SK-N-SH (cell line): ENCODE measurements at regions not wholly inside any gene's neighbourhood (a gene's known extent, or its start where the extent isn't known, plus 50 kb on each side); places are given as distances from the start of the nearest gene placed in this dataset.

Source experiments
- CTCF ChIA-PET: fragments of 300-600, 350-600 bp; formaldehyde crosslinking; extraction: SDS; loops from one replicate; lab custom pipeline; 2021; lab: Yijun Ruan, JAX
- POLR2A ChIA-PET: fragments of 350-600 bp; sonication (Branson Sonifier 250); formaldehyde crosslinking; extraction: SDS; loops from one replicate; lab custom pipeline; 2020; ENCODE audit warnings: antibody characterized with exemption, inconsistent platforms; lab: Yijun Ruan, JAX
- DNase-seq: peaks from one replicate; pipeline ENCODE4 v3.0.0; 2012
- H2AFZ ChIP-seq: fragments of 200-600 bp; sonication (generic); 2 replicates; pipeline ENCODE4 v1.8.1; 2016; ENCODE audit warnings: antibody characterized with exemption, mild to moderate bottlenecking, low read depth
- H3F3A ChIP-seq: fragments of 200-600 bp; sonication (generic); replicated peaks from 2 replicates; pipeline ENCODE3; 2016; ENCODE audit warnings: antibody characterized with exemption, mild to moderate bottlenecking; ENCODE audit not compliant: insufficient read depth
- H3K27ac ChIP-seq, 2 experiments: fragments of 200-500 bp in 1 of 2; fragments of 200-600 bp in 1 of 2; sonication (Bioruptor generic) in 1 of 2; sonication (generic), shearing (Covaris generic) in 1 of 2; 2 replicates each; pipeline versions ENCODE4 v1.5.1 to v1.6.1; 2014 to 2016; ENCODE audit warnings: low read depth in 2 of 2, inconsistent platforms in 1 of 2, low read length in 1 of 2, mild to moderate bottlenecking in 1 of 2, mixed read lengths in 1 of 2
- H3K27me3 ChIP-seq: fragments of 200-600 bp; sonication (generic), shearing (Covaris generic); 2 replicates; pipeline ENCODE4 v1.6.1; 2016; ENCODE audit warnings: mixed run types; ENCODE audit not compliant: insufficient read depth
- H3K36me3 ChIP-seq, 2 experiments: fragments of 200-500 bp in 1 of 2; fragments of 200-600 bp in 1 of 2; sonication (Bioruptor generic) in 1 of 2; sonication (generic) in 1 of 2; replicated peaks in 1 of 2; 2 replicates each; pipeline versions ENCODE3 to v1.5.1; 2014 to 2016; ENCODE audit warnings: low read length in 1 of 2, mild to moderate bottlenecking in 1 of 2; ENCODE audit not compliant: insufficient read depth in 2 of 2, control insufficient read depth in 1 of 2
- H3K4me1 ChIP-seq, 2 experiments: fragments of 200-500 bp in 1 of 2; fragments of 200-600 bp in 1 of 2; sonication (Bioruptor generic) in 1 of 2; sonication (generic), shearing (Covaris generic) in 1 of 2; 2 replicates each; pipeline versions ENCODE4 v1.5.1 to v1.6.1; 2014 to 2016; ENCODE audit warnings: low read depth in 1 of 2, low read length in 1 of 2, mixed run types in 1 of 2; ENCODE audit not compliant: insufficient read depth in 2 of 2, control insufficient read depth in 1 of 2
- H3K4me2 ChIP-seq: fragments of 200-600 bp; sonication (generic), shearing (Covaris generic); 2 replicates; pipeline ENCODE4 v1.6.1; 2017; ENCODE audit warnings: mixed run types
- H3K4me3 ChIP-seq, 2 experiments: fragments of 200-500 bp in 1 of 2; fragments of 200-600 bp in 1 of 2; sonication (Bioruptor generic) in 1 of 2; sonication (generic), shearing (Covaris generic) in 1 of 2; 2 replicates each; pipeline versions ENCODE4 v1.5.1 to v1.8.1; 2014 to 2016; ENCODE audit warnings: low read depth in 2 of 2, inconsistent platforms in 1 of 2, low read length in 1 of 2, mild to moderate bottlenecking in 1 of 2, mixed read lengths in 1 of 2, moderate library complexity in 1 of 2
- H3K79me2 ChIP-seq: fragments of 200-600 bp; sonication (generic); 2 replicates; pipeline ENCODE4 v1.8.1; 2017; ENCODE audit warnings: mild to moderate bottlenecking; ENCODE audit not compliant: insufficient read depth
- H3K9ac ChIP-seq: fragments of 200-600 bp; sonication (generic); 2 replicates; pipeline ENCODE4 v1.6.1; 2017; ENCODE audit warnings: mixed run types
- H3K9me2 ChIP-seq: fragments of 200-600 bp; sonication (generic); 2 replicates; pipeline ENCODE4 v1.6.1; 2017; ENCODE audit warnings: mixed run types
- H3K9me3 ChIP-seq: fragments of 200-600 bp; sonication (generic); 2 replicates; pipeline ENCODE4 v1.6.1; 2017; ENCODE audit warnings: mixed run types, mild to moderate bottlenecking, moderate library complexity
- H4K20me1 ChIP-seq: fragments of 200-600 bp; sonication (generic); 2 replicates; pipeline ENCODE4 v1.6.1; 2017; ENCODE audit warnings: mild to moderate bottlenecking, mixed run types; ENCODE audit not compliant: insufficient read depth
- CTCF ChIP-seq: fragments of 200-600 bp; sonication (generic); IDR thresholded peaks from 2 replicates; pipeline ENCODE4 v1.6.1; 2017; ENCODE audit warnings: antibody characterized with exemption, mild to moderate bottlenecking, moderate library complexity
- ELF1 ChIP-seq: IDR thresholded peaks from 2 replicates; pipeline ENCODE4 v1.4.0; 2012
- EP300 ChIP-seq, 2 experiments: IDR thresholded peaks; 2 replicates each; pipeline versions ENCODE4 v1.4.0 to v1.6.1; 2012; ENCODE audit warnings: borderline replicate concordance in 1 of 2, low read depth in 1 of 2, low read length in 1 of 2
- EZH2phosphoT487 ChIP-seq: fragments of 200-600 bp; sonication (generic); IDR thresholded peaks from 2 replicates; pipeline ENCODE4 v1.6.1; 2017; ENCODE audit warnings: low read depth, mixed run types, mild to moderate bottlenecking, antibody characterized with exemption, moderate library complexity, borderline replicate concordance
- GABPA ChIP-seq: IDR thresholded peaks from 2 replicates; pipeline ENCODE4 v1.4.0; 2012; ENCODE audit warnings: low read depth, mild to moderate bottlenecking
- JUND ChIP-seq: IDR thresholded peaks from 2 replicates; pipeline ENCODE4 v1.4.0; 2012
- MAX ChIP-seq: IDR thresholded peaks from 2 replicates; pipeline ENCODE4 v1.4.0; 2012; ENCODE audit warnings: low read depth
- NFIC ChIP-seq: IDR thresholded peaks from 2 replicates; pipeline ENCODE4 v1.4.0; 2012; ENCODE audit warnings: borderline replicate concordance
- PBX3 ChIP-seq: IDR thresholded peaks from 2 replicates; pipeline ENCODE4; 2012
- RAD21 ChIP-seq: IDR thresholded peaks from 2 replicates; pipeline ENCODE4 v1.6.1; 2012; ENCODE audit warnings: mild to moderate bottlenecking, low read length
- RXRA ChIP-seq: IDR thresholded peaks from 2 replicates; pipeline ENCODE4 v1.4.0; 2012; ENCODE audit warnings: low read depth, mild to moderate bottlenecking, borderline replicate concordance
- SIN3A ChIP-seq: IDR thresholded peaks from 2 replicates; pipeline ENCODE4 v1.6.1; 2012; ENCODE audit warnings: low read depth, mild to moderate bottlenecking, low read length, moderate library complexity, borderline replicate concordance
- SMC3 ChIP-seq: IDR thresholded peaks from 2 replicates; pipeline ENCODE4 v1.6.1; 2012; ENCODE audit warnings: low read depth, low read length, improper control_type of control experiment
- TAF1 ChIP-seq: IDR thresholded peaks from 2 replicates; pipeline ENCODE4 v1.6.1; 2012; ENCODE audit warnings: low read depth, mild to moderate bottlenecking, low read length, moderate library complexity, borderline replicate concordance
- TEAD4 ChIP-seq: IDR thresholded peaks from 2 replicates; pipeline ENCODE4 v1.4.0; 2012; ENCODE audit warnings: mild to moderate bottlenecking, borderline replicate concordance; ENCODE audit not compliant: insufficient read depth
- USF1 ChIP-seq: IDR thresholded peaks from 2 replicates; pipeline ENCODE4 v1.4.0; 2012; ENCODE audit warnings: low read depth, borderline replicate concordance
- USF2 ChIP-seq: fragments of 150-350 bp; IDR thresholded peaks from 2 replicates; pipeline ENCODE4 v1.6.1; 2017; ENCODE audit warnings: antibody characterized with exemption, low read length, low read depth, borderline replicate concordance
- WGBS: methylation state at CpG from one replicate; pipeline ENCODE4 v1.1.6; 2017; ENCODE audit warnings: low lambda C conversion rate; 5-methylcytosine and 5-hydroxymethylcytosine counted together

- H3K9ac ChIP-seq: no peak overlapping the region
- H3F3A ChIP-seq: no peaks in the 10 kb centered on the region
- DNase-seq: no peak
- H3K4me2 ChIP-seq: no peak overlapping the region
- H3K9me2 ChIP-seq: no peaks in the 10 kb centered on the region
- H3K4me1 ChIP-seq: peaks cover 0 to 3% of the 10 kb centered on the region in 2 experiments; a peak in 1 of 4 replicates
- no peak overlapping the region for H3K4me3 ChIP-seq
- H2AFZ ChIP-seq: no peak overlapping the region
- no peaks in the 10 kb centered on the region for H4K20me1 ChIP-seq
- no peaks in the 10 kb centered on the region for H3K79me2 ChIP-seq
- WGBS: 38% methylated on average over 1 of the region's 1 CpG
- no peaks in the 10 kb centered on the region for H3K36me3 ChIP-seq
- H3K9me3 ChIP-seq: no peaks in the 10 kb centered on the region
- POLR2A ChIA-PET: no interaction called here
- no peak overlapping the region for H3K27ac ChIP-seq
- no peak for TF ChIP-seq EP300 (IDR thresholded peaks at IDR 0.05; ENCODE audit: borderline replicate concordance in 1 of 2, low read depth in 1 of 2, low read length in 1 of 2)
- no peak for TF ChIP-seq ELF1
- TF ChIP-seq TEAD4: no peak
- TF ChIP-seq GABPA: no peak
- no peak for TF ChIP-seq JUND
- no peak for TF ChIP-seq NFIC
- TF ChIP-seq EZH2phosphoT487: no peak
- no peak for TF ChIP-seq RXRA
- TF ChIP-seq USF1: no peak
- no peak for TF ChIP-seq PBX3
- TF ChIP-seq USF2: no peak
- no peak for TF ChIP-seq MAX
- no peak for TF ChIP-seq SIN3A
- no peak for TF ChIP-seq TAF1
- TF ChIP-seq, all 33 proteins: peak for 0
- H3K27me3 ChIP-seq: no peaks in the 10 kb centered on the region
- CTCF ChIA-PET: no interaction called here
These were observed 146.0 kb upstream of the BANK1 start for GRCh38 chr4:101644516-101644915.

- H3F3A ChIP-seq: no peaks in the 10 kb centered on the region
- DNase-seq: no peak
- no peaks in the 10 kb centered on the region for H3K9me3 ChIP-seq
- no peaks in the 10 kb centered on the region for H3K36me3 ChIP-seq
- ChIA-PET CTCF (interaction anchor here (1.1 kb wide), 1 partner anchor 21 kb away, joined by 3 read pairs; no protein-coding TSS in a partner anchor), POLR2A (no interaction called here)
- no peaks in the 10 kb centered on the region for H4K20me1 ChIP-seq
- H3K4me1 ChIP-seq: peaks cover 0 to 3% of the 10 kb centered on the region in 2 experiments; a peak in 1 of 4 replicates
- WGBS: 74% methylated on average over 2 of the region's 2 CpGs
- TF ChIP-seq PBX3 (no peak), NFIC (no peak), USF1 (no peak), CTCF (no peak), RAD21 (no peak), SMC3 (no peak)
- TF ChIP-seq, all 33 proteins: peak for 0
- no peak overlapping the region for H3K4me2 ChIP-seq
- no peaks in the 10 kb centered on the region for H3K79me2 ChIP-seq
- H3K27me3 ChIP-seq: no peaks in the 10 kb centered on the region
- no peak overlapping the region for H3K27ac ChIP-seq
- no peak overlapping the region for H3K4me3 ChIP-seq
- H3K9me2 ChIP-seq: no peaks in the 10 kb centered on the region
- H3K9ac ChIP-seq: no peak overlapping the region
- H2AFZ ChIP-seq: no peak overlapping the region
These were observed 147.2 kb upstream of the BANK1 start for GRCh38 chr4:101643186-101643837.
